OCI-LY7 (cell line): ENCODE measurements at regions not wholly inside any gene's neighbourhood (a gene's known extent, or its start where the extent isn't known, plus 50 kb on each side); places are given as distances from the start of the nearest gene placed in this dataset.

Experiments used
- CTCF ChIP-seq: fragments of 200-600 bp; sonication (generic); conservative IDR thresholded peaks from 2 replicates; pipeline ENCODE4 v1.5.1; 2014; ENCODE audit warnings: mild to moderate bottlenecking, antibody characterized with exemption, low read length, moderate library complexity, mixed read lengths
- EZH2phosphoT487 ChIP-seq: fragments of 200-600 bp; sonication (generic); IDR thresholded peaks from 2 replicates; pipeline ENCODE4 v1.6.1; 2018; ENCODE audit warnings: low read depth, borderline replicate concordance, mild to moderate bottlenecking, mixed run types, antibody characterized with exemption, low read length, moderate library complexity, mixed read lengths

GRCh38 chr12:115296613-115297198, 612.7 kb upstream of the TBX3 start:
- TF ChIP-seq CTCF (no peak), EZH2phosphoT487 (no peak)
